Prostate gland (tissue), 2 donors: ENCODE measurements at regions not wholly inside any gene's neighbourhood (a gene's known extent, or its start where the extent isn't known, plus 50 kb on each side); places are given as distances from the start of the nearest gene placed in this dataset.

Experiments used
- CTCF ChIP-seq, 4 experiments: fragments of 200-600 bp in 2 of 4; fragments of 450-650 bp in 2 of 4; sonication (generic) in 2 of 4; IDR thresholded peaks; 1 replicate in 3 of 4; 2 replicates in 1 of 4; pipeline ENCODE4 v1.5.1; 2016 to 2019; ENCODE audit warnings: antibody characterized with exemption in 4 of 4, mild to moderate bottlenecking in 2 of 4, moderate library complexity in 2 of 4
- POLR2A ChIP-seq: fragments of 450-650 bp; IDR thresholded peaks from one replicate; pipeline ENCODE4 v1.6.1; 2016; ENCODE audit warnings: antibody characterized with exemption, mild to moderate bottlenecking
- POLR2AphosphoS5 ChIP-seq: sonication (generic); formaldehyde crosslinking; IDR thresholded peaks from one replicate; pipeline ENCODE4 v1.6.1; 2017; ENCODE audit warnings: antibody characterized with exemption

GRCh38 chr4:72911316-72911715 lies 158.2 kb downstream of the COX18 start:
- TF ChIP-seq CTCF (IDR thresholded peaks at IDR 0.05) (no peak), POLR2A (no peak), POLR2AphosphoS5 (no peak)
